ENCODE measurements at regions not wholly inside any gene's neighbourhood (a gene's known extent, or its start where the extent isn't known, plus 50 kb on each side); places are given as distances from the start of the nearest gene placed in this dataset.

DNA sequence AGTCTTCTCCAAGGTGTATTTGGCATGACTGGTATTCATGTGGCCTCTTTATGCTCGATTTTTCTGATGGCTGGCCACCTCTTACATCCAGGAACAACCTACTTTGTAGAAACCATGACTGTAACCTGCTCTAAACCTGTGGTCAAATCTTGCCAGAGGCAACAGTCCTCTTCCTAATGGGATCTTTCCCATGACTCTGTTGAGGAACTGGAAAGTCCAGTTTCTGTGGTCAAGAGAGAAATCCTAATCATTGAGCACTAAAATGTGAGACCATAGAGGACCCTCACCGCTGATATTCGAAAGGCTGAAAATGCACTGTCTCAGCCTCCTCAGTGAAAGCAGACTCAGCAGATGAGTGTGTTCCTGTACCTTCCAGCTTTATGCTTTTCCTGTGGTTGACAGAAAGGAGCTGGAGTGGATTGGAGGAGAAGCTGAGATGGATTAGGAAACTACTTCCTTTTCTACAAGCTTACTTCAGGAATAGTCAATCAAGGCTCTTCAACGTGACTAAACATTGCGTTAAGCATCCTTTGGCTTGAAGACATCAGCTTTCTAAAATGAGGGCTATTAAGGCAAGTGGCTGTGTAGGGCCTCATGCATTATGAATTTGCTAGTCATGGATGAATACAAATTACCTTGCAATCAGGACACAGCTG, 69.7 kb upstream of the DAPK1 start:
- TF ChIP-seq, protein P1, sequence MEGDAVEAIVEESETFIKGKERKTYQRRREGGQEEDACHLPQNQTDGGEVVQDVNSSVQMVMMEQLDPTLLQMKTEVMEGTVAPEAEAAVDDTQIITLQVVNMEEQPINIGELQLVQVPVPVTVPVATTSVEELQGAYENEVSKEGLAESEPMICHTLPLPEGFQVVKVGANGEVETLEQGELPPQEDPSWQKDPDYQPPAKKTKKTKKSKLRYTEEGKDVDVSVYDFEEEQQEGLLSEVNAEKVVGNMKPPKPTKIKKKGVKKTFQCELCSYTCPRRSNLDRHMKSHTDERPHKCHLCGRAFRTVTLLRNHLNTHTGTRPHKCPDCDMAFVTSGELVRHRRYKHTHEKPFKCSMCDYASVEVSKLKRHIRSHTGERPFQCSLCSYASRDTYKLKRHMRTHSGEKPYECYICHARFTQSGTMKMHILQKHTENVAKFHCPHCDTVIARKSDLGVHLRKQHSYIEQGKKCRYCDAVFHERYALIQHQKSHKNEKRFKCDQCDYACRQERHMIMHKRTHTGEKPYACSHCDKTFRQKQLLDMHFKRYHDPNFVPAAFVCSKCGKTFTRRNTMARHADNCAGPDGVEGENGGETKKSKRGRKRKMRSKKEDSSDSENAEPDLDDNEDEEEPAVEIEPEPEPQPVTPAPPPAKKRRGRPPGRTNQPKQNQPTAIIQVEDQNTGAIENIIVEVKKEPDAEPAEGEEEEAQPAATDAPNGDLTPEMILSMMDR (conservative IDR thresholded peaks at IDR 0.05; ENCODE audit: low read depth, low read length) = no peak
- no peak for DNase-seq (ENCODE audit: low read depth)
- H3K4me3 ChIP-seq (ENCODE audit: low read depth, low read length) = no peak overlapping the region

GRCh38 chr9:87428659-87429058, 69.0 kb upstream of the DAPK1 start:
- TF ChIP-seq, protein P1 (conservative IDR thresholded peaks at IDR 0.05; ENCODE audit: low read depth, low read length) = no peak
- DNase-seq (ENCODE audit: low read depth) = no peak
- H3K4me3 ChIP-seq (ENCODE audit: low read depth, low read length) = no peak overlapping the region

DNA sequence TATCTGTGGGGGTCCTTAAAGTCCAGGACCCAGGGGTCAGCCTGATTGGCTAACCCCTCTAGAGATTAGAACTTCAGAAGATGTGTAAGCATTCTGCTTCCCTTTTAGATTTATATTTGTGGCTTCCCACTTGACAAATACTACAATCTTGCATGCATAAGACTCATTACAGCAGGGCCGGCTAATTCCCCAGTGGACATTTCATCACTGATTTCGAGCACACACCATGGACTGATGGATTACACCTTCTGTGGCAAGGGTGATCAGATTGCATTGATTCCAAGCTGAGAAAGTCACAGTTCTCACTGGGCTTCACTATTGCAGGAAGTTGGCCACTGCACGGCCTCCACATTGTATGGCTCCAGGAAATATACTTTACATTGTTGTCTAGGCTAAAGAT, 65.8 kb upstream of the DAPK1 start:
- no peak for DNase-seq (ENCODE audit: low read depth)
- no peak overlapping the region for H3K4me3 ChIP-seq (ENCODE audit: low read depth, low read length)
- TF ChIP-seq, protein P1 (conservative IDR thresholded peaks at IDR 0.05; ENCODE audit: low read depth, low read length) = no peak

- H3K4me3 ChIP-seq (ENCODE audit: low read depth, low read length) = no peak overlapping the region
- DNase-seq (ENCODE audit: low read depth) = no peak
- TF ChIP-seq, protein P1 (conservative IDR thresholded peaks at IDR 0.05; ENCODE audit: low read depth, low read length) = no peak
These were observed 63.8 kb upstream of the DAPK1 start for GRCh38 chr9:87433853-87434252.

- TF ChIP-seq, protein P1 (conservative IDR thresholded peaks at IDR 0.05; ENCODE audit: low read depth, low read length) = no peak
- no peak for DNase-seq (ENCODE audit: low read depth)
- no peak overlapping the region for H3K4me3 ChIP-seq (ENCODE audit: low read depth, low read length)
These were observed 63.3 kb upstream of the DAPK1 start for GRCh38 chr9:87434366-87434765.

DNA sequence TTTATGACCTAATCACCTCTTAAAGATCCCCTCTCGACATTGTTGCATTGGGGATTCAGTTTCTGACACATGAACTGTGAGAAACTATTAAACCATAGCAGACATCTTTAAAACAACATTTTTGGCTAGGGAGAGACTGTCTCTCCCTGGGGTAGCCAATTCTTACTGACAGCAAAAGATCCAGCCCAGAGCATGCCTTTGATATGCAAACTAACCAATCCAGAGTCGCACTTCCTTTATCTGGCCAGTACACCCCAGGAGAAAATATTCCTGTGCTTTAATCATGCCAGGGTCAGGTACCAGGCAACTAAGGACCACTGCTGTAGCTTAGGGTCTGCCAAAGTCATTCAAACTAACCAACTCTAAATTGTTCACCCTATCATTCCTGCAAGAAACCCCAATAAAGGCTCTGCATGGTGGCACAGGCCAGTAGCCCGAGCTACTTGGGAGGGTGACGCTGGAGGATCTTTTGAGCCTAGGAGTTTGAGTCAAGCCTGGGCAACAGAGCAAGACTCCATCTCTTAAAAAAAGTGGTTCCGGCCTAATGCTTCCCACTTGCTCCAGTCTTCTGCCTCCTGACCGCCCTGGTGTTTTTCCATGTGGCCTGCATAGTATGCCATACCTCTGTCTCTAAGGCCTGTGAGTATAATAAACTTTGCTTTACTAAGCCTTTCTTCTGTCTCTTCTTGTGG, 62.3 kb upstream of the DAPK1 start:
- TF ChIP-seq, protein P1 (conservative IDR thresholded peaks at IDR 0.05; ENCODE audit: low read depth, low read length) = no peak
- H3K4me3 ChIP-seq (ENCODE audit: low read depth, low read length) = no peak overlapping the region
- no peak for DNase-seq (ENCODE audit: low read depth)

DNA sequence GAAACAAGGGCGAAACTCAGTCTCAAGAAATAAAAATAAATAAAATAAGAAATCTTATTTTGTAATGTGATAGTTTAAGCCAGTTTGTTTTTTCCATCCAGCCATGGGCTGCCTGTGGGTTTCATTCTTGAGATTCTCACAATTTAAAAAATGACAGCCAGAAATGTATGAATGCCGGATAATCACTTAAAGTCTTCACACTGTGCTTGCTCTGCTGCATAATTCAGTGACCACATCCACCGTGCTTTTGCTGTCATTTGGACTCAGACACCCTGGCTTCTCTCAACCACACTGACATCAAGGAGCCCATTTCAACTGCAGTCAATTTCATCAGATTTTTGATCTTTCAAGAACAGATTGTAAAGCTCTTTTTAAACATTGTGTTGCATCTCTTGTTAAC, 61.0 kb upstream of the DAPK1 start:
- TF ChIP-seq, protein P1 (conservative IDR thresholded peaks at IDR 0.05; ENCODE audit: low read depth, low read length) = no peak
- DNase-seq (ENCODE audit: low read depth) = peak; percentile 12
- H3K4me3 ChIP-seq (ENCODE audit: low read depth, low read length) = no peak overlapping the region

All from choroid plexus epithelial cell (primary cell).